Neural crest cell (in vitro differentiated cells): ENCODE measurements at regions not wholly inside any gene's neighbourhood (a gene's known extent, or its start where the extent isn't known, plus 50 kb on each side); places are given as distances from the start of the nearest gene placed in this dataset.
"Not testable (repeated sequence)": the region's sequence is repeated elsewhere in the genome, so short reads cannot be mapped to it uniquely, and the experiment has no call there.

ENCODE experiments used
- DNase-seq: peaks from one replicate; pipeline ENCODE4 v3.0.0; 2021; ENCODE audit warnings: low read depth, mixed read lengths, low spot score
- H3K27ac Mint-ChIP-seq: one replicate; pipeline ENCODE4 v1.8.0; 2021; ENCODE audit warnings: mild to moderate bottlenecking, mixed read lengths; ENCODE audit not compliant: unreplicated experiment
- H3K27me3 Mint-ChIP-seq: 2 replicates; pipeline ENCODE4 v1.8.0; 2021; ENCODE audit warnings: low read depth, mild to moderate bottlenecking, mixed read lengths
- H3K36me3 Mint-ChIP-seq: 2 replicates; pipeline ENCODE4 v1.8.0; 2021; ENCODE audit warnings: low read depth, mild to moderate bottlenecking, mixed read lengths
- H3K4me1 Mint-ChIP-seq: 2 replicates; pipeline ENCODE4 v1.8.0; 2021; ENCODE audit warnings: mixed read lengths
- H3K4me3 Mint-ChIP-seq: one replicate; pipeline ENCODE4 v1.8.0; 2021; ENCODE audit warnings: mild to moderate bottlenecking, mixed read lengths
- H3K9me3 Mint-ChIP-seq: 2 replicates; pipeline ENCODE4 v1.8.0; 2021; ENCODE audit warnings: mixed read lengths
- CTCF ChIP-seq: fragments of 200-600 bp; sonication (generic); conservative IDR thresholded peaks from 2 replicates; pipeline ENCODE4 v1.5.0; 2021; ENCODE audit warnings: antibody characterized with exemption, mild to moderate bottlenecking

GRCh38 chr7:48847917-48848316 lies 76.4 kb upstream of the CDC14C start:
- no peak overlapping the region for H3K27ac Mint-ChIP-seq
- H3K9me3 Mint-ChIP-seq, result peaks cover 2% of the 10 kb centered on the region
- H3K36me3 Mint-ChIP-seq, result peaks cover 2% of the 10 kb centered on the region
- no peaks in the 10 kb centered on the region for H3K4me1 Mint-ChIP-seq
- H3K4me3 Mint-ChIP-seq, result no peak overlapping the region
- H3K27me3 Mint-ChIP-seq, result no peaks in the 10 kb centered on the region
- DNase-seq, result no peak
- TF ChIP-seq CTCF, result no peak

- not testable (repeated sequence) for H3K36me3 Mint-ChIP-seq, H3K27me3 Mint-ChIP-seq, DNase-seq
These were observed 63.9 kb upstream of the CDC14C start for GRCh38 chr7:48860447-48860846.

GRCh38 chr7:48868916-48869315 lies 55.4 kb upstream of the CDC14C start:
- no peak for TF ChIP-seq CTCF
- peaks cover 2% of the 10 kb centered on the region for H3K27me3 Mint-ChIP-seq
- H3K27ac Mint-ChIP-seq, result no peak overlapping the region
- DNase-seq, result no peak
- H3K4me3 Mint-ChIP-seq, result no peak overlapping the region
- no peaks in the 10 kb centered on the region for H3K36me3 Mint-ChIP-seq
- no peaks in the 10 kb centered on the region for H3K9me3 Mint-ChIP-seq
- H3K4me1 Mint-ChIP-seq, result no peaks in the 10 kb centered on the region

More at GRCh38 chr7:48860447-48860846, 63.9 kb upstream of the CDC14C start:
- H3K27ac Mint-ChIP-seq, H3K4me1 Mint-ChIP-seq, H3K4me3 Mint-ChIP-seq: not testable (repeated sequence)
- H3K9me3 Mint-ChIP-seq, result peaks cover 12% of the 10 kb centered on the region

GRCh38 chr7:48872548-48872947 lies 51.8 kb upstream of the CDC14C start:
- Mint-ChIP-seq H3K27ac (no peak overlapping the region), H3K36me3 (no peaks in the 10 kb centered on the region), H3K4me3 (no peak overlapping the region), H3K9me3 (no peaks in the 10 kb centered on the region), H3K4me1 (no peaks in the 10 kb centered on the region), H3K27me3 (peaks cover 2% of the 10 kb centered on the region)
- no peak for TF ChIP-seq CTCF
- no peak for DNase-seq
